Peyer's patch (tissue), 4 donors: ENCODE measurements at regions not wholly inside any gene's neighbourhood (a gene's known extent, or its start where the extent isn't known, plus 50 kb on each side); places are given as distances from the start of the nearest gene placed in this dataset.

Source experiments
- POLR2A ChIP-seq, 2 donors: fragments of 450-650 bp; IDR thresholded peaks; one replicate each; pipeline ENCODE4 v1.5.1; 2017; ENCODE audit warnings: antibody characterized with exemption in 2 of 2, mild to moderate bottlenecking in 2 of 2, moderate library complexity in 2 of 2
- TF ChIP-seq, protein P1 (sequence below), 6 experiments: fragments of 450-650 bp in 4 of 6; fragments of 200-600 bp in 2 of 6; sonication (generic) in 1 of 6; IDR thresholded peaks; one replicate each; pipeline ENCODE4 v1.5.1; 2017 to 2019; ENCODE audit warnings: antibody characterized with exemption in 6 of 6, mild to moderate bottlenecking in 3 of 6, moderate library complexity in 1 of 6

DNA sequence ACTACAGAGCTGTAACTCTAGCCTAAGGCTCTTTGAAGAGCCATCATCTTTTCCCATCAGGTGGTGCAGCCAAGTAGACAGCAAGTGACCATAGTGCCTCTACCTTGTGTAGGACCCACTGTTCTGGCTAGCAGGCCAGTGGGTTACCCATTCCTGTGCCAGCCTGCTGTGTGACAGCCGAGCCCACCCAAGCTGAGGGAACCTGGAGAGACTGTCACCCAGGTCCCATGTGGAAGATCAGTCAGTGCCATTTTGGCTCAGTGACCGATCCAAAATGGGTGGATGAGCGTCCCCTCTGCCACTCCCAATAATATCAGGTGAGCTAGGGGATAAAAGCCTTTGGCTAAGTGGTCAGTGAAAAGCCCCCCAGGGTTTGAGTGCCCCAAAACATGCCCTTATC is 417.9 kb downstream of the MATN1 start:
- TF ChIP-seq, protein P1, sequence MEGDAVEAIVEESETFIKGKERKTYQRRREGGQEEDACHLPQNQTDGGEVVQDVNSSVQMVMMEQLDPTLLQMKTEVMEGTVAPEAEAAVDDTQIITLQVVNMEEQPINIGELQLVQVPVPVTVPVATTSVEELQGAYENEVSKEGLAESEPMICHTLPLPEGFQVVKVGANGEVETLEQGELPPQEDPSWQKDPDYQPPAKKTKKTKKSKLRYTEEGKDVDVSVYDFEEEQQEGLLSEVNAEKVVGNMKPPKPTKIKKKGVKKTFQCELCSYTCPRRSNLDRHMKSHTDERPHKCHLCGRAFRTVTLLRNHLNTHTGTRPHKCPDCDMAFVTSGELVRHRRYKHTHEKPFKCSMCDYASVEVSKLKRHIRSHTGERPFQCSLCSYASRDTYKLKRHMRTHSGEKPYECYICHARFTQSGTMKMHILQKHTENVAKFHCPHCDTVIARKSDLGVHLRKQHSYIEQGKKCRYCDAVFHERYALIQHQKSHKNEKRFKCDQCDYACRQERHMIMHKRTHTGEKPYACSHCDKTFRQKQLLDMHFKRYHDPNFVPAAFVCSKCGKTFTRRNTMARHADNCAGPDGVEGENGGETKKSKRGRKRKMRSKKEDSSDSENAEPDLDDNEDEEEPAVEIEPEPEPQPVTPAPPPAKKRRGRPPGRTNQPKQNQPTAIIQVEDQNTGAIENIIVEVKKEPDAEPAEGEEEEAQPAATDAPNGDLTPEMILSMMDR (IDR thresholded peaks at IDR 0.05) = no peak
- no peak for TF ChIP-seq POLR2A (IDR thresholded peaks at IDR 0.05)
